ENCODE measurements at regions not wholly inside any gene's neighbourhood (a gene's known extent, or its start where the extent isn't known, plus 50 kb on each side); places are given as distances from the start of the nearest gene placed in this dataset.

GRCh38 chr6:22029171-22029570 is 267.7 kb downstream of the PRL start:
- TF ChIP-seq CTCF (IDR thresholded peaks at IDR 0.05) (no peak), EZH2phosphoT487 (IDR thresholded peaks at IDR 0.05; ENCODE audit: borderline replicate concordance, low read depth) (no peak), ZBTB33 (IDR thresholded peaks at IDR 0.05; ENCODE audit: borderline replicate concordance, low read depth) (no peak), POLR2AphosphoS5 (IDR thresholded peaks at IDR 0.05; ENCODE audit: low read depth, low read length) (no peak), RAD21 (IDR thresholded peaks at IDR 0.05; ENCODE audit: low read length) (no peak), TAF1 (IDR thresholded peaks at IDR 0.05; ENCODE audit: borderline replicate concordance, low read depth, low read length) (no peak), ELF1 (IDR thresholded peaks at IDR 0.05) (no peak)
